ENCODE measurements at regions not wholly inside any gene's neighbourhood (a gene's known extent, or its start where the extent isn't known, plus 50 kb on each side); places are given as distances from the start of the nearest gene placed in this dataset.

DNA sequence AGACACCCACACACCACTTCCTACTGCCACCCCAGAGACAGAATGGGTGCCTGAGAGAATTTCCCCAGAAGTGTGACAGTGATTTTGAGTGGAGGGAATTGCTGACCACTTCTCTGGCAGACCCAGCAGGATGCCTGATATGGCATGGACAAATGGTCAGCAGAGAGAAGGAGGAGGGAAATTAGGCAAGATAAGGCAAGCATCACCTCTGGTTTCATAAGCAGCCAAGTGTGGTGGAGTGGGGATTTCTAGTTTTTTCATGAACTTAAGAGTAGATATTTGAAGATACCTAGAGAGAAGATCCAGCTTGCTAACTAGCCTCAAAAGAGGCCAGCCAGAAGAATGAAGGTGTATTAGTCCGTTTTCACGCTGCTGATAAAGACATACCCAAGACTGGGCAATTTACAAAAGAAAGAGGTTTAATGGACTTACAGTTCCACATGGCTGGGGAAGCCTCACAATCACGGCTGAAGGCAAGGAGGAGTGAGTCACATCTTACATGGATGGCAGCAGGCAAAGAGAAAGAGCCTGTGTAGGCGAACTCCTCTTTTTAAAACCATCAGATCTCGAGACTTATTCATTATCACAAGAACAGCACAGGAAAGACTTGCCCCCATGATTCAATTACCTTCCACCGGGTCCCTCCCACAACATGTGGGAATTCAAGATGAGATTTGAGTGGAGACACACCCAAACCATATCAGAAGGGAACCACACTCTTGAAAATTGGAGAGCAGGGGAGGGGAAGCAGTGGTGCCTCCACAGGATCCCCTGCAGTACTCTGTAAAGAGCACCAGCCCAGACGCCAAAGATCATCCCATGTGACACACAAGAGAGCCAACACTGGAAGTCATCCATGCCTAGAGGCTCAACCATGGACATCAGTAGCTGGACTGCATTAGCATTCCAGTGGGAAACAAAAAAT is 64.2 kb downstream of the RBM43 start:
- TF ChIP-seq TCF4 (CRISPR knock-in tag; IDR thresholded peaks at IDR 0.05; ENCODE audit: borderline replicate concordance) (no peak), ZNF70 (CRISPR knock-in tag; IDR thresholded peaks at IDR 0.05) (no peak), ZNF565 (CRISPR knock-in tag; conservative IDR thresholded peaks at IDR 0.05; ENCODE audit: low read depth) (no peak), BACH2 (CRISPR knock-in tag; IDR thresholded peaks at IDR 0.05; ENCODE audit: borderline replicate concordance) (no peak), TOX (CRISPR knock-in tag; IDR thresholded peaks at IDR 0.05; ENCODE audit: borderline replicate concordance) (no peak), RARB (CRISPR knock-in tag; IDR thresholded peaks at IDR 0.05) (no peak), ESRRG (CRISPR knock-in tag; IDR thresholded peaks at IDR 0.05) (no peak), ISL1 (CRISPR knock-in tag; IDR thresholded peaks at IDR 0.05) (no peak)
- TF ChIP-seq, protein P1, sequence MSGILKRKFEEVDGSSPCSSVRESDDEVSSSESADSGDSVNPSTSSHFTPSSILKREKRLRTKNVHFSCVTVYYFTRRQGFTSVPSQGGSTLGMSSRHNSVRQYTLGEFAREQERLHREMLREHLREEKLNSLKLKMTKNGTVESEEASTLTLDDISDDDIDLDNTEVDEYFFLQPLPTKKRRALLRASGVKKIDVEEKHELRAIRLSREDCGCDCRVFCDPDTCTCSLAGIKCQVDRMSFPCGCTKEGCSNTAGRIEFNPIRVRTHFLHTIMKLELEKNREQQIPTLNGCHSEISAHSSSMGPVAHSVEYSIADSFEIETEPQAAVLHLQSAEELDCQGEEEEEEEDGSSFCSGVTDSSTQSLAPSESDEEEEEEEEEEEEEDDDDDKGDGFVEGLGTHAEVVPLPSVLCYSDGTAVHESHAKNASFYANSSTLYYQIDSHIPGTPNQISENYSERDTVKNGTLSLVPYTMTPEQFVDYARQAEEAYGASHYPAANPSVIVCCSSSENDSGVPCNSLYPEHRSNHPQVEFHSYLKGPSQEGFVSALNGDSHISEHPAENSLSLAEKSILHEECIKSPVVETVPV (CRISPR knock-in tag; IDR thresholded peaks at IDR 0.05): no peak
- TF ChIP-seq, protein P2, sequence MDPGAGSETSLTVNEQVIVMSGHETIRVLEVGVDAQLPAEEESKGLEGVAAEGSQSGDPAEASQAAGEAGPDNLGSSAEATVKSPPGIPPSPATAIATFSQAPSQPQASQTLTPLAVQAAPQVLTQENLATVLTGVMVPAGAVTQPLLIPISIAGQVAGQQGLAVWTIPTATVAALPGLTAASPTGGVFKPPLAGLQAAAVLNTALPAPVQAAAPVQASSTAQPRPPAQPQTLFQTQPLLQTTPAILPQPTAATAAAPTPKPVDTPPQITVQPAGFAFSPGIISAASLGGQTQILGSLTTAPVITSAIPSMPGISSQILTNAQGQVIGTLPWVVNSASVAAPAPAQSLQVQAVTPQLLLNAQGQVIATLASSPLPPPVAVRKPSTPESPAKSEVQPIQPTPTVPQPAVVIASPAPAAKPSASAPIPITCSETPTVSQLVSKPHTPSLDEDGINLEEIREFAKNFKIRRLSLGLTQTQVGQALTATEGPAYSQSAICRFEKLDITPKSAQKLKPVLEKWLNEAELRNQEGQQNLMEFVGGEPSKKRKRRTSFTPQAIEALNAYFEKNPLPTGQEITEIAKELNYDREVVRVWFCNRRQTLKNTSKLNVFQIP (CRISPR knock-in tag; IDR thresholded peaks at IDR 0.05; ENCODE audit: borderline replicate concordance, low read depth): no peak
- no peak for ATAC-seq

DNA sequence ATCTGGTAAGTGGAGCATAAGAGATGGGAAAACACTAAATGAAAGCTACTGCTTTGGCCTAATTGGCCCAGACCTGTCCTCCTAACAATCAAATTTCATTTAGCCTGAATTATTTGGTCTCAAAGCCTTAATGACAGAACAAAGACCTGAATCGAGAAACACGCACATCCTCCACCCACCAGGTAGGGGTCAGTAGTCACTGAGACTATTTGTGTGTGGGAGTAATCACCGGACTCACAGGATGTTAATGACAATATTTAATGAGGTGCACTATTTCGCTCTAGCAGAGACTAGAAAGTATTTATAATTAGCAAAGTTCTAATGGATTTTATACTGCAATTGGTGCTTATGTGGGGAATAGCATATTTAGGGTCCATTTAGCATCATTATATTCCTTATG is 68.1 kb downstream of the RBM43 start:
- TF ChIP-seq TCF4 (CRISPR knock-in tag; IDR thresholded peaks at IDR 0.05; ENCODE audit: borderline replicate concordance) (no peak), BACH2 (CRISPR knock-in tag; IDR thresholded peaks at IDR 0.05; ENCODE audit: borderline replicate concordance) (no peak)
- no peak for ATAC-seq

DNA sequence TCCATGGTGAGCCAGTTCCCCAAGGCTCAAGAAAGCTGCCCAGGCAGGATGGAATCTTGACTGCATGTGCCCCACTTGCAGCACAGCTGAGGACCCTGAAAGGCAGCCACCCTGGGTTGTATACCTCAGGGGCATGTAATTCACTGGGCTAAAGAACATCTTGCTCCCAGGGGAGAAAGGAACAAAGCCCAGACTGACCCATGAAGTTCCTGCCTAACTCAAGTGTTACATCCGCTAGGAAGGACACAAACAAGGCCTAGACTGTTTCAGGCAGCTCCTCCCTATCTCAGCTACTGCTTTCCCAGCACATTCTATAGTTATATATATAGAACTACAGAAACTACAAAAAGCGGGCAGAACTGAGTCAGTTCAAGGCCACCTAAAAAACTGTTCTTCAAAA is 69.0 kb downstream of the RBM43 start:
- ATAC-seq: no peak
- TF ChIP-seq, protein P3, sequence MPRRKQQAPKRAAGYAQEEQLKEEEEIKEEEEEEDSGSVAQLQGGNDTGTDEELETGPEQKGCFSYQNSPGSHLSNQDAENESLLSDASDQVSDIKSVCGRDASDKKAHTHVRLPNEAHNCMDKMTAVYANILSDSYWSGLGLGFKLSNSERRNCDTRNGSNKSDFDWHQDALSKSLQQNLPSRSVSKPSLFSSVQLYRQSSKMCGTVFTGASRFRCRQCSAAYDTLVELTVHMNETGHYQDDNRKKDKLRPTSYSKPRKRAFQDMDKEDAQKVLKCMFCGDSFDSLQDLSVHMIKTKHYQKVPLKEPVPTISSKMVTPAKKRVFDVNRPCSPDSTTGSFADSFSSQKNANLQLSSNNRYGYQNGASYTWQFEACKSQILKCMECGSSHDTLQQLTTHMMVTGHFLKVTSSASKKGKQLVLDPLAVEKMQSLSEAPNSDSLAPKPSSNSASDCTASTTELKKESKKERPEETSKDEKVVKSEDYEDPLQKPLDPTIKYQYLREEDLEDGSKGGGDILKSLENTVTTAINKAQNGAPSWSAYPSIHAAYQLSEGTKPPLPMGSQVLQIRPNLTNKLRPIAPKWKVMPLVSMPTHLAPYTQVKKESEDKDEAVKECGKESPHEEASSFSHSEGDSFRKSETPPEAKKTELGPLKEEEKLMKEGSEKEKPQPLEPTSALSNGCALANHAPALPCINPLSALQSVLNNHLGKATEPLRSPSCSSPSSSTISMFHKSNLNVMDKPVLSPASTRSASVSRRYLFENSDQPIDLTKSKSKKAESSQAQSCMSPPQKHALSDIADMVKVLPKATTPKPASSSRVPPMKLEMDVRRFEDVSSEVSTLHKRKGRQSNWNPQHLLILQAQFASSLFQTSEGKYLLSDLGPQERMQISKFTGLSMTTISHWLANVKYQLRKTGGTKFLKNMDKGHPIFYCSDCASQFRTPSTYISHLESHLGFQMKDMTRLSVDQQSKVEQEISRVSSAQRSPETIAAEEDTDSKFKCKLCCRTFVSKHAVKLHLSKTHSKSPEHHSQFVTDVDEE (CRISPR knock-in tag; IDR thresholded peaks at IDR 0.05): no peak
- TF ChIP-seq RARB (CRISPR knock-in tag; IDR thresholded peaks at IDR 0.05) (no peak), ZNF70 (CRISPR knock-in tag; IDR thresholded peaks at IDR 0.05) (no peak), BACH2 (CRISPR knock-in tag; IDR thresholded peaks at IDR 0.05; ENCODE audit: borderline replicate concordance) (no peak), ZNF565 (CRISPR knock-in tag; conservative IDR thresholded peaks at IDR 0.05; ENCODE audit: low read depth) (no peak), ZFP3 (CRISPR knock-in tag; IDR thresholded peaks at IDR 0.05) (no peak), ZC3H10 (CRISPR knock-in tag; IDR thresholded peaks at IDR 0.05) (no peak), OSR1 (CRISPR knock-in tag; IDR thresholded peaks at IDR 0.05) (no peak), ARNTL (CRISPR knock-in tag; IDR thresholded peaks at IDR 0.05; ENCODE audit: borderline replicate concordance, low read depth) (no peak), TCF4 (CRISPR knock-in tag; IDR thresholded peaks at IDR 0.05; ENCODE audit: borderline replicate concordance) (no peak), CSDC2 (CRISPR knock-in tag; IDR thresholded peaks at IDR 0.05) (no peak), TOX (CRISPR knock-in tag; IDR thresholded peaks at IDR 0.05; ENCODE audit: borderline replicate concordance) (no peak), ZNF8 (CRISPR knock-in tag; IDR thresholded peaks at IDR 0.05) (no peak)
- TF ChIP-seq, protein P4, sequence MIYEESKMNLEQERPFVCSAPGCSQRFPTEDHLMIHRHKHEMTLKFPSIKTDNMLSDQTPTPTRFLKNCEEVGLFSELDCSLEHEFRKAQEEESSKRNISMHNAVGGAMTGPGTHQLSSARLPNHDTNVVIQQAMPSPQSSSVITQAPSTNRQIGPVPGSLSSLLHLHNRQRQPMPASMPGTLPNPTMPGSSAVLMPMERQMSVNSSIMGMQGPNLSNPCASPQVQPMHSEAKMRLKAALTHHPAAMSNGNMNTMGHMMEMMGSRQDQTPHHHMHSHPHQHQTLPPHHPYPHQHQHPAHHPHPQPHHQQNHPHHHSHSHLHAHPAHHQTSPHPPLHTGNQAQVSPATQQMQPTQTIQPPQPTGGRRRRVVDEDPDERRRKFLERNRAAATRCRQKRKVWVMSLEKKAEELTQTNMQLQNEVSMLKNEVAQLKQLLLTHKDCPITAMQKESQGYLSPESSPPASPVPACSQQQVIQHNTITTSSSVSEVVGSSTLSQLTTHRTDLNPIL (CRISPR knock-in tag; IDR thresholded peaks at IDR 0.05; ENCODE audit: low read depth): no peak
- TF ChIP-seq, protein P1 (CRISPR knock-in tag; IDR thresholded peaks at IDR 0.05): no peak
- TF ChIP-seq, protein P5, sequence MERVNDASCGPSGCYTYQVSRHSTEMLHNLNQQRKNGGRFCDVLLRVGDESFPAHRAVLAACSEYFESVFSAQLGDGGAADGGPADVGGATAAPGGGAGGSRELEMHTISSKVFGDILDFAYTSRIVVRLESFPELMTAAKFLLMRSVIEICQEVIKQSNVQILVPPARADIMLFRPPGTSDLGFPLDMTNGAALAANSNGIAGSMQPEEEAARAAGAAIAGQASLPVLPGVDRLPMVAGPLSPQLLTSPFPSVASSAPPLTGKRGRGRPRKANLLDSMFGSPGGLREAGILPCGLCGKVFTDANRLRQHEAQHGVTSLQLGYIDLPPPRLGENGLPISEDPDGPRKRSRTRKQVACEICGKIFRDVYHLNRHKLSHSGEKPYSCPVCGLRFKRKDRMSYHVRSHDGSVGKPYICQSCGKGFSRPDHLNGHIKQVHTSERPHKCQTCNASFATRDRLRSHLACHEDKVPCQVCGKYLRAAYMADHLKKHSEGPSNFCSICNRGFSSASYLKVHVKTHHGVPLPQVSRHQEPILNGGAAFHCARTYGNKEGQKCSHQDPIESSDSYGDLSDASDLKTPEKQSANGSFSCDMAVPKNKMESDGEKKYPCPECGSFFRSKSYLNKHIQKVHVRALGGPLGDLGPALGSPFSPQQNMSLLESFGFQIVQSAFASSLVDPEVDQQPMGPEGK (CRISPR knock-in tag; IDR thresholded peaks at IDR 0.05; ENCODE audit: borderline replicate concordance): no peak
- TF ChIP-seq, protein P2 (CRISPR knock-in tag; IDR thresholded peaks at IDR 0.05; ENCODE audit: borderline replicate concordance, low read depth): no peak
